Keratinocyte (primary cell): ENCODE measurements at regions not wholly inside any gene's neighbourhood (a gene's known extent, or its start where the extent isn't known, plus 50 kb on each side); places are given as distances from the start of the nearest gene placed in this dataset.

Experiments
- DNase-seq: peaks from one replicate; pipeline ENCODE4 v3.0.0-alpha.2; 2011; ENCODE audit warnings: low read depth, missing footprints, low spot score
- FAIRE-seq: peaks from 2 replicates; lab custom pipeline; 2011; peaks lifted over from hg19 to GRCh38; lab: Jason Lieb, UNC
- H2AFZ ChIP-seq: 2 replicates; pipeline ENCODE4 v1.6.0; 2012; ENCODE audit warnings: low read length, control low read depth, inconsistent platforms; ENCODE audit not compliant: control insufficient read depth
- H3K27ac ChIP-seq: 2 replicates; pipeline ENCODE4 v1.5.1; 2011; ENCODE audit warnings: low read length; ENCODE audit not compliant: control insufficient read depth, insufficient read depth
- H3K27me3 ChIP-seq: 3 replicates; pipeline ENCODE4 v1.6.0; 2011; ENCODE audit warnings: low read length; ENCODE audit not compliant: control insufficient read depth, insufficient read depth; ENCODE audit errors: extremely low read depth
- H3K36me3 ChIP-seq, 2 experiments: 2 replicates in 1 of 2; 3 replicates in 1 of 2; pipeline ENCODE4 v1.5.1; 2011; ENCODE audit warnings: low read length in 2 of 2, mild to moderate bottlenecking in 1 of 2; ENCODE audit not compliant: control insufficient read depth in 2 of 2, insufficient read depth in 2 of 2; ENCODE audit errors: extremely low read depth in 1 of 2
- H3K4me1 ChIP-seq: 3 replicates; pipeline ENCODE4 v1.5.1; 2011; ENCODE audit warnings: low read length; ENCODE audit not compliant: control insufficient read depth, insufficient read depth; ENCODE audit errors: extremely low read depth
- H3K4me2 ChIP-seq: 3 replicates; pipeline ENCODE4 v1.6.0; 2011; ENCODE audit warnings: low read depth, low read length; ENCODE audit not compliant: control insufficient read depth, insufficient read depth; ENCODE audit errors: extremely low read depth
- H3K4me3 ChIP-seq, 3 experiments: fragments of 200-600 bp in 1 of 3; sonication (generic) in 1 of 3; 2 replicates in 2 of 3; 3 replicates in 1 of 3; pipeline ENCODE4 v1.5.1; 2011 to 2016; ENCODE audit warnings: low read length in 3 of 3, mild to moderate bottlenecking in 3 of 3, control low read depth in 2 of 3, inconsistent platforms in 1 of 3, low read depth in 1 of 3, mixed read lengths in 1 of 3, mixed run types in 1 of 3, moderate library complexity in 1 of 3; ENCODE audit not compliant: control insufficient read depth in 2 of 3, insufficient read depth in 2 of 3; ENCODE audit errors: extremely low read depth in 1 of 3
- H3K79me2 ChIP-seq: 2 replicates; pipeline ENCODE4 v1.6.0; 2012; ENCODE audit warnings: low read length; ENCODE audit not compliant: control insufficient read depth, insufficient read depth
- H3K9ac ChIP-seq: 3 replicates; pipeline ENCODE4 v1.6.0; 2011; ENCODE audit warnings: low read length; ENCODE audit not compliant: control insufficient read depth, insufficient read depth; ENCODE audit errors: extremely low read depth
- H3K9me1 ChIP-seq: 3 replicates; pipeline ENCODE4 v1.6.0; 2011; ENCODE audit warnings: low read length; ENCODE audit not compliant: control insufficient read depth, insufficient read depth; ENCODE audit errors: extremely low read depth
- H3K9me3 ChIP-seq: 2 replicates; pipeline ENCODE4 v1.5.1; 2012; ENCODE audit warnings: low read depth, low read length; ENCODE audit not compliant: control insufficient read depth
- H4K20me1 ChIP-seq: 3 replicates; pipeline ENCODE4 v1.6.0; 2011; ENCODE audit warnings: low read length; ENCODE audit not compliant: control insufficient read depth, insufficient read depth; ENCODE audit errors: extremely low read depth
- EZH2 ChIP-seq: IDR thresholded peaks from one replicate; pipeline ENCODE4 v1.6.1; 2012; ENCODE audit warnings: inconsistent platforms, mild to moderate bottlenecking, low read length, moderate library complexity
- dilution Hi-C: fragments of 300-500 bp; cut with MboI; formaldehyde crosslinking; loops from one replicate; pipeline ENCODE4 v1.7.0; 2020; ENCODE audit warnings: low sequenced_read_pairs; ENCODE audit not compliant: extremely low pct_ligation_motif_present
- TF ChIP-seq, protein P1 (sequence below), 3 experiments: IDR thresholded peaks in 1 of 3; conservative IDR thresholded peaks in 1 of 3; optimal IDR thresholded peaks in 1 of 3; 2 replicates in 2 of 3; 3 replicates in 1 of 3; pipeline versions ENCODE3 to v1.5.1; 2011; ENCODE audit warnings: low read length in 3 of 3, mild to moderate bottlenecking in 3 of 3, moderate library complexity in 2 of 3, control low read depth in 1 of 3, inconsistent platforms in 1 of 3; ENCODE audit not compliant: insufficient read depth in 2 of 3; ENCODE audit errors: extremely low read depth in 1 of 3

DNA sequence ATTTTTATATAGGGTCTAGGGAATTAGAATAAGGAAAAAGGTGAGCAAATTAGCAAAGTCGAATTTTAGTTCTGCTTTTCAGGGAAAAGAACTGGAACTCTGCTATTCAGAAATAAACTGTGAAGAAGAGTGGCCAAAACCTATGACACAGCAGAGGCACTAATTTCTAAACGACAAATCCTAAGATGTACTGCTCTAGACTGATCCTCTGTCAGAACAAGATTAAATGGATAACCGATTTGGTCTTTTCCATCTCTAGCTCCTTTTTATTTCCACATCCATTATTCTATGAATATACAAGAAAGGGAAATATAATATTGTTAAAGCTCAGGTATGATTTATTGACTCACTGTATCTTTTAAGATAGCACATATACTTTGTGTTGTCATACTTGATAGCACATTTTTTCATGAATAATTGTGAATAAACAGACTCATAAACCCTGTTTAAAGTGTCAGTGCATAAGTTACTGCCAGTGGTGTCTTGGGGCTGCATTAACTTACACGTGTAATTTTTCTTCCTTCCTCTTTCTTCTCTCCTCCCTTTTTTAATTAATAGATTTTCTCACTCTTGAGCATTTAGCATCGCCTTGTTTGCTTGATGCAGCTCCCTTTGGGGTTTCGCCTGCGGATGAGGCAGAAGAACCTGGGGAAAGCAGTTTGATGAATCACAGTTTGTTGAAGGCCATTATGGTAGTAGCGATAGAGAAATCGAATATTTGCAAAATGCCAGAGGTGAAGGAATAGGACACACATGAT lies 496.6 kb downstream of the ADGRL2 start:
- no peaks in the 10 kb centered on the region for H3K9me3 ChIP-seq
- H3K36me3 ChIP-seq, result no peaks in the 10 kb centered on the region
- no peaks in the 10 kb centered on the region for H3K79me2 ChIP-seq
- no peak overlapping the region for H3K4me2 ChIP-seq
- no peak for DNase-seq
- dilution Hi-C loops, result no loop called here
- no peaks in the 10 kb centered on the region for H3K4me1 ChIP-seq
- FAIRE-seq, result no peak
- no peak overlapping the region for H3K27ac ChIP-seq
- H3K9ac ChIP-seq, result no peak overlapping the region
- H3K27me3 ChIP-seq, result no peaks in the 10 kb centered on the region
- H3K9me1 ChIP-seq, result no peaks in the 10 kb centered on the region
- TF ChIP-seq EZH2, result no peak
- TF ChIP-seq, protein P1, sequence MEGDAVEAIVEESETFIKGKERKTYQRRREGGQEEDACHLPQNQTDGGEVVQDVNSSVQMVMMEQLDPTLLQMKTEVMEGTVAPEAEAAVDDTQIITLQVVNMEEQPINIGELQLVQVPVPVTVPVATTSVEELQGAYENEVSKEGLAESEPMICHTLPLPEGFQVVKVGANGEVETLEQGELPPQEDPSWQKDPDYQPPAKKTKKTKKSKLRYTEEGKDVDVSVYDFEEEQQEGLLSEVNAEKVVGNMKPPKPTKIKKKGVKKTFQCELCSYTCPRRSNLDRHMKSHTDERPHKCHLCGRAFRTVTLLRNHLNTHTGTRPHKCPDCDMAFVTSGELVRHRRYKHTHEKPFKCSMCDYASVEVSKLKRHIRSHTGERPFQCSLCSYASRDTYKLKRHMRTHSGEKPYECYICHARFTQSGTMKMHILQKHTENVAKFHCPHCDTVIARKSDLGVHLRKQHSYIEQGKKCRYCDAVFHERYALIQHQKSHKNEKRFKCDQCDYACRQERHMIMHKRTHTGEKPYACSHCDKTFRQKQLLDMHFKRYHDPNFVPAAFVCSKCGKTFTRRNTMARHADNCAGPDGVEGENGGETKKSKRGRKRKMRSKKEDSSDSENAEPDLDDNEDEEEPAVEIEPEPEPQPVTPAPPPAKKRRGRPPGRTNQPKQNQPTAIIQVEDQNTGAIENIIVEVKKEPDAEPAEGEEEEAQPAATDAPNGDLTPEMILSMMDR (optimal IDR thresholded peaks at IDR 0.05 in 1 of 3, IDR thresholded peaks at IDR 0.05 in 1 of 3, conservative IDR thresholded peaks at IDR 0.05 in 1 of 3; ENCODE audit: extremely low read depth in 1 of 3, insufficient read depth in 2 of 3, low read length in 3 of 3), result no peak
- no peaks in the 10 kb centered on the region for H4K20me1 ChIP-seq
- no peak overlapping the region for H2AFZ ChIP-seq
- no peak overlapping the region for H3K4me3 ChIP-seq

DNA sequence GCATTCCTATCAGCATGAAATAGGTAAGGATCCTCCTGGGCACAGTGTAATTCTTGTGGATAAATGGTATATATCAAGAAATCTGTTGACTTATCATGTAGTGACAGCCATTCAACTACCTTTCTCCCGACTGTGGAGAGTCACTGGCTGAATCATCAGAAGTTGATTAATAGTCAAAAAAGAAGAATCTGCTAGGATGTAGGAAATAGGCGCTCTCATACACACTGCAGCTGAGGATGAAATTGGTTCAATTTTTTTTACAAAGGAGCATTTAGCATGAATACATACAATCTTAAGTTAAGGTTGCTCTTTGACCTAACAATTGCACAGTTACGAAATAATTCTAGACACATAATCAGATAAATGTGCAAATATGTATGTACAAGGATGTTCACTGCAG lies 486.8 kb downstream of the ADGRL2 start:
- Histone ChIP-seq H3K4me3 (no peak overlapping the region), H3K36me3 (no peaks in the 10 kb centered on the region), H3K4me1 (no peaks in the 10 kb centered on the region), H3K27me3 (no peaks in the 10 kb centered on the region), H3K27ac (no peak overlapping the region), H3K4me2 (no peak overlapping the region), H3K9ac (no peak overlapping the region), H3K9me1 (no peaks in the 10 kb centered on the region), H4K20me1 (no peaks in the 10 kb centered on the region), H3K9me3 (no peaks in the 10 kb centered on the region), H3K79me2 (no peaks in the 10 kb centered on the region), H2AFZ (no peak overlapping the region)
- FAIRE-seq (no peak), DNase-seq (no peak)
- TF ChIP-seq, protein P1 (optimal IDR thresholded peaks at IDR 0.05 in 1 of 3, IDR thresholded peaks at IDR 0.05 in 1 of 3, conservative IDR thresholded peaks at IDR 0.05 in 1 of 3; ENCODE audit: extremely low read depth in 1 of 3, insufficient read depth in 2 of 3, low read length in 3 of 3), result no peak
- no peak for TF ChIP-seq EZH2
- dilution Hi-C loops, result no loop called here
